HG03571 (cell line): ENCODE measurements at regions not wholly inside any gene's neighbourhood (a gene's known extent, or its start where the extent isn't known, plus 50 kb on each side); places are given as distances from the start of the nearest gene placed in this dataset.
"Not testable (repeated sequence)": the region's sequence is repeated elsewhere in the genome, so short reads cannot be mapped to it uniquely, and the experiment has no call there.

Source experiments
- ATAC-seq: cut with Tn5 transposase; IDR thresholded peaks from one replicate; pipeline ENCODE4 v1.9.1; 2021; ENCODE audit not compliant: unreplicated experiment

DNA sequence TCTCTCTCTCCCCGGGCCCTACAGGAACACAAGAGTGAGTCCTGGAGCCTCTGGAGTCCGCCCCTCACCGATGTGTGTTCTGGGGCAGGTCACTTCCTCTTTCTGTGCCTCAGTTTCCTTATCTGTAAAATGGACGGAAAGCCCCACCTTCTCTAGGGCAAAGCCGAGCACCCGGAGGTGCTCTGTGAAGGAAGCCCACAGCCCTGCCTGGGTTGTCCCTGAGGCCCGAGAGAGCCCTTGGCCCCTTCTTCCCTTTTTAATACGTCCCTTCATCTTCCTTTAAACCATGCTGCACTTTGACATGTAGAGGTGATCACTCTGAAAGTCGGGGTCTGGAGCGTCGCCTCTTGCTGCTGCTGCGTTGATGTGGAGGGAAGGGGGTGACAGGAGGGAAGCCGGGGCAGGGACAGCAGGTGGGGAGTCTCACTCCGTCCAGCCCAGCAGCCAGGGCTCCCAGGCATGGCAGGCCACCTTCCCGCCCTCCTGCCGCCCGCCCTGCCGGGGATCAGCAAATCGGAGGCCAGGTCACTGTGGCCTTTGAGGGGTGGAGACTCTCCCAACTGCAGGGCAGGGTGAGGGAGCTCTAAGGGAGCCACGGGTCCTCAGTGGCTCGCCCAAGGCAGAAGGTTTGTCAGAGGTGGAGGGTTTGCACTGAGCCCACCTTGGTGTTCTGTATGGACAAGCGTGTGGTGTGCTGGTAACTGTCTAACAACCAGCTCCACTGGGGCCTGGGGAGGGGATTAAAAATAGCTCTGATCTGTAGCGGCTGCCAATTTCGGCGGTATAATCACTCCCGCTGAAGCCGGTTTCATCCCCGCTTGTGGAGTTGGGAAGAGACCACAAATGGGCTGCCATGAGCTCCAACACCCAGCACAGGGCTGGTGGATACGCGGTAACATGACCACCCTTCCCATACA lies 135.9 kb upstream of the ID2 start:
- ATAC-seq: no peak

DNA sequence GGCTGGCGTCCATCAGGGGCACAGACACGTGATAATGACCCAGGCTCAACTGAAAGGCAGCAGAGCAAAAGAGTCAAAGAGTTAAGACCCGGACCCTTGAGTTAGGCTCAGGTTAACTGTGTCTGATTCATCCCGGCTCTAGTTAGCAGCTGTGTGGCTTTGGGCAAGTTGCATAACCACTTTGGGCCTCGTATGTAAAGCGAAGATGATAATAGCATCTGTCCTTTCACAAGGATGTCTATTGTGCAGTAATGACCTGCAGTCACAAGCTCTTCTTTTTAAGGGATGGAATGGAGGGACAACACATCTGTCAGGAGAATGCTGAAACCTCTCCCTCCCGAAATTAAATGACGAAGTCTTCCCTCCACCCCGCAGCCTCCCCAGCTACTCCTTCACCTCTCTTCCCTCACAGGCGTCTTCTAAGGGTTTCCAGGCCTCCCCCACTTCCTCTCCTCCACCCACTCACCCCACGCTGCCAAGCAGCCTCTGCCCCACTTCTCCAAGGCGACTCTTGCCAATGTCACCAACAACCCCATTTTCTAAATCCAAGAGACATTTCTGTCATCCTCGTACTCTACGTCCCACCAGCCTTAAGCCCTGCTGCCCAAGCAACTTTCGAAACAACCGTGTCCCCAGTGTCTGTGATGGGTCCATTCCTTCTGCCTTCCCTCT lies 135.1 kb upstream of the ID2 start:
- no peak for ATAC-seq

GRCh38 chr2:8547284-8548064 lies 134.4 kb upstream of the ID2 start:
- ATAC-seq: no peak

DNA sequence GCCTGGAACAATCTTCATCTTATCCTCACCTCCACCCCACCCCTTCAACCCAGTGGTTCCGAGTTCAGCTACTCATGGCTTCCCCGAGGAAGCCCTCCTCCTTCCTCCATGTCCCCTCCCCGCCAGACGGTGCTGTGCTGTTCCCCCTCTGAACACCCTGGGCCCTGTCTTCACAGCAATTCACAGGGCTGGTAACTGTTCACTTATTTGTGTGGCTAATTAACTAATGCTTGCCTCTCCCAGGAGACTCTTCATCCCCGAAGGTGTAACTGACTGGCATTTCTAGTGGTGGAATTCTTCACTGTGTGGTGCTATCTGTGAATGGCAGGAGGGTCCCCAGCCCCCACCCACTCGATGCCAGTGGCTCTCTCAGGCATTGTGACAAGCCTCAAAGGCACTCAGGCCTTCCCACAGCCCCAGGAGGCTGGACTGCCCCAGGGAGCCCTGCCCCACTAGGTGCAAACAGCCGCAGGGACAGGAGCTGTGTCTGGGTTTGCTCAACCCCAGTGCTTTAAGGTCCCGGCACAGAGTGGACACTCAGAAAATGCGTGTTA lies 133.7 kb upstream of the ID2 start:
- no peak for ATAC-seq

- no peak for ATAC-seq
Measured at GRCh38 chr2:8548619-8549150, 133.2 kb upstream of the ID2 start.

GRCh38 chr2:8549273-8549922 lies 132.5 kb upstream of the ID2 start:
- no peak for ATAC-seq

DNA sequence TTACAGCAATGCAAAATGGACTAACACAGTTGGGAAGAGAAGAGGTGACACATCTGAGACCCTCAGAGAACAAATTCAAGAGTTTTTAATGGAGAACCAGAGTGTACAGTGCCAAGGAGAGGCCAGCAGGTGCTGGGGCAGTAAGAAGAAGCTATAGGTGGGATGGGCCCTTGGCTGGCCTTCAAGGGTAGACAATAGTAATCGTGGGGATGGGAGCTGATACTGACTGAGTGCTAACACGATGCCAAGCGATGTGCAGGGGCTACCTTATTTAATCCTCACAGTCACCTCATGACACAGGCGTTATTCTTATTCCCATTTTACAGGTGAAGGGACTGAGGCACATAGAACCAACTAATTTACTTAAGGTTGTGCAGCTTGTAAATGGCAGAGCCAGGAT lies 131.9 kb upstream of the ID2 start:
- no peak for ATAC-seq

GRCh38 chr2:8550481-8550880 lies 131.4 kb upstream of the ID2 start:
- no peak for ATAC-seq

- ATAC-seq: no peak
Measured at GRCh38 chr2:8550937-8551621, 130.8 kb upstream of the ID2 start.

GRCh38 chr2:8551622-8552074 lies 130.2 kb upstream of the ID2 start:
- ATAC-seq: peak; percentile 75

DNA sequence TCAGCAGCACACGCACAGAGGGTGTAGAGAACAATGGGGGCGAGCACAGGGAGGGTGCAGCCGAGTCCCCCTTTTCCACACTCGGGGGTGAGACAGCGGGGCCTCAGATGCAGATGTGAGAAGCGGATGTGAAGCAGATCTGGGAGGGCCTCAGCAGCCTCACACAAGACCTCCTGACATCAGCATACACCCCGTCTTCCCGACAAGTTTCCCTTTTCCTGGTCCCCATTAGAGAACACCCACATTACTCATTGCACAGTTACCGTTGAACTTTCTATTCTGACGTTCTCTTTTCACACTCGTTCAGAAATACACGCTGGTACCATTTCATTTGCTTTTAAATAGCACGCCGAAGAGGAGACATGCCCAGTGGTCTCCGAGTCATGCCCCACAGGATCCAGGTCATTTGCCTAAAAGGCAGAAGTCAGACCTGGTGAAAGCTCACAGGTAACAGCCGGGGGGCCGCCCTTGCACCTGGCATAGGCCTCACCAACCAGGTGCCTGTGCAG lies 129.5 kb upstream of the ID2 start:
- no peak for ATAC-seq

- ATAC-seq: no peak
Measured at GRCh38 chr2:8553643-8554042, 128.2 kb upstream of the ID2 start.

DNA sequence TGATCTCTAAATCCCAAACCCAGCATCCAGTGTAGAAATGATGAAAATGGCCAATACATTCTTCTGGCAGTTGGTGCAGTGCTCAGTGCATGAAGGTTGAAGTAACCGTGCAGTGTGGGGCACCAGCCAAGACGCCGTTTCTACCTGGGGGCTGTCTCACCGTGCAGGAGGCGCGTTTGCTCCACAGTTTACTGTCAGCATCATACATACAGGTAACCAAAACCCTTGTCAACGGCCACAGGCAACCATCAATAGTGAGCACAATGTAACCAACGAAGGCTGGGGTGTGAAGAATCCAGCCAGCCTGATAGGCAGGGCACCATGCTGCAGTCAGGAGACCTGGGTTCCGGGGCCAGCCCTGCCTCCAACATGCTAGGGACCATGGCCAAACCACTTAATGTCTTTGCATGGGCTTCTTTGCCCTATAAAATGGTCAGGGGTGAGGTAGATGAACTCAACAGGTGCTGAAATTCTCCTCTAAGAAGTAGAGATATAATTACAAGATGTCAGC lies 127.5 kb upstream of the ID2 start:
- no peak for ATAC-seq

DNA sequence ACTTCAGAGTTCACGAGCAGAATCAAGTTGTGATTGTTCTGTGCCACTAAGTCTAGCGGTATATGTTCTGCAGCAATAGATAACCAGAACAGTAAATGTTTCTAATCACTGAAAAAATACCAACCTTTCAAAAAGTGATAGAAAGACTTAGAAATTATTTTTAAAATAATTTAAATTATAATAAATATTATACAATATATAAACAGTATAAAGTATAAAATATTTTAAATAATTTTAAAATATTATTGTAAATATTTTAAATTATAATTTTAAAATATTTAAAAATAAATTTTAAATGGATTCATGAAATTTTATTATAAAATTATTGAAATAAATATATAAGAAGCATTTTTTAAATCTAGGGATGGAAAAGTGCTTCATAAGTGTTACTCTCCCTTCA lies 126.3 kb upstream of the ID2 start:
- no peak for ATAC-seq

- no peak for ATAC-seq
Measured at GRCh38 chr2:8558096-8558495, 123.8 kb upstream of the ID2 start.

GRCh38 chr2:8558956-8559355 lies 122.9 kb upstream of the ID2 start:
- ATAC-seq: no peak

DNA sequence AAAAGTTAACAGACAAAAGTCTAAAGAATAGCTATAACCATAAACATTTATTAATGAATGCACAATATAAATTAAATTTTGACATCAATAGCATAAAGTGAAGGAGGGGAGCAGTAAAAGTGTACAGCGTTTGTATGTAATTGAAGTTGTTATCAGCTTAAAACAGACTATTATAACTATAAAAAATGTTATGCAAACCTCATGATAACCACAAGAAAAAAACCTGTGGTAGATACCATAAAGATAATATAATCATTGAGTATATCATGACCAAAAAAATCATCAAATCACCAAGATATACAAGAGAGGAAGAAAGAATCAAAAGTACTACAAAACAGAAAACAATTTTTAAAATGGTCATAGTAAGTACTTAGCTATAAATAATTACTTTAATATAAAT lies 122.1 kb upstream of the ID2 start:
- no peak for ATAC-seq

DNA sequence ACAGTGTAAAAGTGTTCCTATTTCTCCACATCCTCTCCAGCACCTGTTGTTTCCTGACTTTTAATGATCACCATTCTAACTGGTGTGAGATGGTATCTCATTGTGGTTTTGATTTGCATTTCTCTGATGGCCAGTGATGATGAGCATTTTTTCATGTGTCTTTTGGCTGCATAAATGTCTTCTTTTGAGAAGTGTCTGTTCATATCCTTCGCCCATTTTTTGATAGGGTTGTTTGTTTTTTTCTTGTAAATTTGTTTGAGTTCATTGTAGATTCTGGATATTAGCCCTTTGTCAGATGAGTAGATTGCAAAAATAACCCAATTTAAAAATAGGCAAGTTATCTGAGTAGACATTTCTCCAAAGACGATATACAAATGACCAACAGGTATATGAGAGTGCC lies 120.2 kb upstream of the ID2 start:
- not testable (repeated sequence) for ATAC-seq

GRCh38 chr2:8563814-8564474 lies 117.9 kb upstream of the ID2 start:
- no peak for ATAC-seq
